HEK293T (cell line): ENCODE measurements at regions not wholly inside any gene's neighbourhood (a gene's known extent, or its start where the extent isn't known, plus 50 kb on each side); places are given as distances from the start of the nearest gene placed in this dataset.

Source experiments
- CTCF ChIA-PET: fragments of 350-600 bp; formaldehyde crosslinking; extraction: SDS; loops from one replicate; lab custom pipeline; 2021; ENCODE audit warnings: antibody characterized with exemption, inconsistent platforms; lab: Yijun Ruan, JAX
- POLR2A ChIA-PET: fragments of 350-600 bp; formaldehyde crosslinking; extraction: SDS; loops from one replicate; lab custom pipeline; 2020; ENCODE audit warnings: antibody characterized with exemption, inconsistent platforms; lab: Yijun Ruan, JAX
- DNase-seq: peaks from one replicate; pipeline ENCODE4 v3.0.0; 2012; ENCODE audit warnings: mixed read lengths; ENCODE audit errors: extremely low spot score
- ARNT ChIP-seq: fragments of 450-650 bp; IDR thresholded peaks from 2 replicates; pipeline ENCODE4 v1.6.1; 2017; ENCODE audit warnings: mild to moderate bottlenecking
- BHLHE40 ChIP-seq: fragments of 450-650 bp; IDR thresholded peaks from 2 replicates; pipeline ENCODE4 v1.6.1; 2016; ENCODE audit warnings: mild to moderate bottlenecking, moderate library complexity, borderline replicate concordance
- CTBP1 ChIP-seq: fragments of 450-650 bp; IDR thresholded peaks from 2 replicates; pipeline ENCODE4 v1.6.1; 2016; ENCODE audit warnings: borderline replicate concordance
- ELF4 ChIP-seq: fragments of 450-650 bp; IDR thresholded peaks from 2 replicates; pipeline ENCODE4 v1.6.1; 2017; ENCODE audit warnings: antibody characterized with exemption
- FOXA1 ChIP-seq: fragments of 450-650 bp; IDR thresholded peaks from 2 replicates; pipeline ENCODE4 v1.6.1; 2016; ENCODE audit warnings: mild to moderate bottlenecking
- FOXK2 ChIP-seq: fragments of 450-650 bp; IDR thresholded peaks from 2 replicates; pipeline ENCODE4 v1.6.1; 2016; ENCODE audit warnings: mild to moderate bottlenecking
- FOXM1 ChIP-seq: fragments of 450-650 bp; IDR thresholded peaks from 2 replicates; pipeline ENCODE4 v1.6.1; 2017; ENCODE audit warnings: mild to moderate bottlenecking, borderline replicate concordance
- HDGF ChIP-seq: fragments of 450-650 bp; IDR thresholded peaks from 2 replicates; pipeline ENCODE4 v1.6.1; 2017; ENCODE audit warnings: antibody characterized with exemption, borderline replicate concordance
- L3MBTL2 ChIP-seq: fragments of 450-650 bp; conservative IDR thresholded peaks from 2 replicates; pipeline ENCODE4 v1.6.1; 2016; ENCODE audit warnings: mild to moderate bottlenecking
- LEF1 ChIP-seq: fragments of 450-650 bp; IDR thresholded peaks from 2 replicates; pipeline ENCODE4 v1.6.1; 2017; ENCODE audit warnings: mild to moderate bottlenecking, borderline replicate concordance
- NFRKB ChIP-seq: fragments of 450-650 bp; IDR thresholded peaks from 2 replicates; pipeline ENCODE4 v1.6.1; 2016; ENCODE audit warnings: mild to moderate bottlenecking, moderate library complexity
- SP1 ChIP-seq: fragments of 450-650 bp; IDR thresholded peaks from 2 replicates; pipeline ENCODE4 v1.6.1; 2017
- SUZ12 ChIP-seq: fragments of 450-650 bp; IDR thresholded peaks from 2 replicates; pipeline ENCODE4 v1.6.1; 2016; ENCODE audit warnings: mild to moderate bottlenecking
- TARDBP ChIP-seq: fragments of 450-650 bp; IDR thresholded peaks from 2 replicates; pipeline ENCODE4 v1.6.1; 2016
- ZNF384 ChIP-seq: fragments of 450-650 bp; IDR thresholded peaks from 2 replicates; pipeline ENCODE4 v1.6.1; 2016
- TF ChIP-seq, protein P1 (sequence below): fragments of 450-650 bp; IDR thresholded peaks from 2 replicates; pipeline ENCODE4 v1.6.1; 2016

DNA sequence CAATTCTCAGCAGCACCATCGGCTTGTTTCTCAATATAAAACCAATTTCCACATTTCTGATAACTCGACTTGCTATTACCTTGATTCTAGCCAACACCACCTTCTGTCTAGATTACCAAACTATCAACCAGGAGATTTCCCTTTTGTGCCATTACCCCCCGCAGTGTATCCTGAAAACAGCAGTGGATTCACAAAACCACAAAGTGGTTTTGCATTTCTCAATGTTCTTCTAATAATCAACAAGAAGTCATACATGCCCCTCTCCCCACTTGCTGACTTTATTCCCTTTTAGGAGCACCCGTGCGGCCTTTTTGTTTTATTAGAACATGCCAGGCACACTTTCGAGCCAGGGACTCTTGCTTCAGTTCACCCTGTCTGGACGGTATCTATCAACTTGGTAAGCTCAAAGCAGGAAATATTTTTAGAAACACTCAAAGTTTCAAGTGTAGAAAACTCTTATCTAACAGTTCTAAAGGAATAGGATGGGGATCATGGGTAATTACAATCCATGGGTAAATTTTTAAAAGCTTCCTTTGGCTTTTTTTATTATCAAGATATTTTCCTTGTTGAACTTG is 967.4 kb downstream of the EFNB2 start:
- DNase-seq = no peak
- ChIA-PET POLR2A (no interaction called here), CTCF (no interaction called here)
- TF ChIP-seq L3MBTL2 = no peak
- TF ChIP-seq ARNT = no peak
- no peak for TF ChIP-seq SUZ12
- TF ChIP-seq FOXM1 = no peak
- TF ChIP-seq ZNF384 = no peak
- TF ChIP-seq, protein P1, sequence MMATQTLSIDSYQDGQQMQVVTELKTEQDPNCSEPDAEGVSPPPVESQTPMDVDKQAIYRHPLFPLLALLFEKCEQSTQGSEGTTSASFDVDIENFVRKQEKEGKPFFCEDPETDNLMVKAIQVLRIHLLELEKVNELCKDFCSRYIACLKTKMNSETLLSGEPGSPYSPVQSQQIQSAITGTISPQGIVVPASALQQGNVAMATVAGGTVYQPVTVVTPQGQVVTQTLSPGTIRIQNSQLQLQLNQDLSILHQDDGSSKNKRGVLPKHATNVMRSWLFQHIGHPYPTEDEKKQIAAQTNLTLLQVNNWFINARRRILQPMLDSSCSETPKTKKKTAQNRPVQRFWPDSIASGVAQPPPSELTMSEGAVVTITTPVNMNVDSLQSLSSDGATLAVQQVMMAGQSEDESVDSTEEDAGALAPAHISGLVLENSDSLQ = no peak
- TF ChIP-seq LEF1 = no peak
- TF ChIP-seq FOXA1 = no peak
- TF ChIP-seq TARDBP = no peak

DNA sequence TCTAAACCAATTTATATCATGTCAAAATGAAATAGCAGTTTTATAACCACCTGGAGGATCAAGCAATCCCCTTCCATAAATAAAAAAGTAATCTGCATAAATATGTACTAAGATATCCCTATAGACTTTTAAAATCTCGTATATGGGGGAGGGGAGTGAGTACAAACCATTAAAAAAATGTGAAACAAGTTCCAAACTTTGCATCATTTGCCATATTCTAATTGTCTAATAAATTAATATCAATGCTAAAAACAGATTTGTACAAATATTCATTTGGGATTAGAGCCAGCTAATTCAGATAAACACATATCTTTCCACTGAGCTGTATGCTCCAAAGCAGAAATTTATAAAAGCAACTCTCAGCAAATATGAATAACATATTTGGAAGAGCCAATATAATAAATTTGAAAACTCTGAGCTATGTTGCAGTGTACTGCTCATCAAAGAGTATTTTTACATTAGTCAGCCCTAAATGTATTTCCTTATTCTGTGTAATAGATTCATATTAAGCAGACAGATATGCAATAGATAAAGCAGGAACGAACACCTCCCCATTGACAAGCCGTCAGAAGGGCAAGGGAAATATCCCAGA is 970.2 kb downstream of the EFNB2 start:
- ChIA-PET CTCF (no interaction called here), POLR2A (no interaction called here)
- no peak for TF ChIP-seq ZNF384
- TF ChIP-seq FOXK2 = no peak
- no peak for TF ChIP-seq FOXA1
- no peak for TF ChIP-seq ELF4
- no peak for TF ChIP-seq HDGF
- TF ChIP-seq BHLHE40 = no peak
- no peak for TF ChIP-seq FOXM1
- no peak for TF ChIP-seq ARNT
- TF ChIP-seq TARDBP = no peak
- TF ChIP-seq LEF1 = no peak
- TF ChIP-seq SUZ12 = no peak
- TF ChIP-seq CTBP1 = no peak
- no peak for TF ChIP-seq L3MBTL2
- no peak for TF ChIP-seq SP1
- TF ChIP-seq NFRKB = no peak
- TF ChIP-seq, protein P1 = no peak
- DNase-seq = no peak

DNA sequence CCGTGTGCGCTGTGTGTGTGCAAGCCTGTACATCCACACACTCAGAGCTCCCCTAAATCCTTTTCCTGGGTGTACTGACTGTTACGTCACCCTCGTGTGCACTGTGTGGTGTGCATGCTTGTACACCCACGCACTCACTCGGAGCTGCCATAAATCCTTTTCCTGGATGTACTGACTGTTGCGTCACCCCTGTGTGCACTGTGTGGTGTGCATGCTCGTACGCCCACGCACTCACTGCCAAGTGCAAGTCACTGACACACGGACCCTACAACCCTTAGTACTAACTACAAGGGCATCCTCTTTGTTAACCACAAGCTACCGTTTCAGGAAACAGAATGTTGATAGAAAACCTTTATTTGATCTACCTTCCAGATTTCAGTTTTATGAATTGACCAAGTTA is 983.4 kb downstream of the EFNB2 start:
- ChIA-PET POLR2A (no interaction called here), CTCF (no interaction called here)
- DNase-seq = no peak
- no peak for TF ChIP-seq BHLHE40
- no peak for TF ChIP-seq FOXA1
- TF ChIP-seq LEF1 = no peak
- no peak for TF ChIP-seq SUZ12
- no peak for TF ChIP-seq ZNF384
- no peak for TF ChIP-seq NFRKB
- no peak for TF ChIP-seq HDGF
- TF ChIP-seq SP1 = no peak
- no peak for TF ChIP-seq FOXK2
- TF ChIP-seq ARNT = no peak
- TF ChIP-seq TARDBP = no peak

DNA sequence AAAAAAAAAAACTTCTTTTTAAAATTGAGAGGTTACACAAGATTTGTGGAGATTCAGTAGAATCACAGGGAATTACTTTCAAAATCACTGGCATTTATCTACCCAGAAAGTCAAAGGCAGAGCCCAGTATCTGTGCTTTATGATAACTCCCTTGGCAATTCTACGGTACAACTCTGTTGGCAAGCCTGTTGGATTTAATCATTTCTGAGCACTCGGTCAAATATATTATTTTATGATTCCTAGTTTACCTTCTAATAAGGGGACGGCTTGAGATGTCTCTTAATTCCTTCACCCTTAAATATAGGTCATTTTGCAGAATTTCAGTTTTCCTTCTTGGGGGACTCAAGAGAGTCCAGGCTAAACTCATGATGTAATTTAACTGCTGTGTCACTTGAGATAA is 987.6 kb downstream of the EFNB2 start:
- DNase-seq = no peak
- ChIA-PET CTCF (no interaction called here), POLR2A (no interaction called here)
- TF ChIP-seq HDGF (no peak), L3MBTL2 (no peak), NFRKB (no peak), LEF1 (no peak), ELF4 (no peak), FOXM1 (no peak), ZNF384 (no peak), ARNT (no peak), CTBP1 (no peak), FOXA1 (no peak), BHLHE40 (no peak), SP1 (no peak), SUZ12 (no peak), TARDBP (no peak), FOXK2 (no peak)
- TF ChIP-seq, protein P1 = no peak

DNA sequence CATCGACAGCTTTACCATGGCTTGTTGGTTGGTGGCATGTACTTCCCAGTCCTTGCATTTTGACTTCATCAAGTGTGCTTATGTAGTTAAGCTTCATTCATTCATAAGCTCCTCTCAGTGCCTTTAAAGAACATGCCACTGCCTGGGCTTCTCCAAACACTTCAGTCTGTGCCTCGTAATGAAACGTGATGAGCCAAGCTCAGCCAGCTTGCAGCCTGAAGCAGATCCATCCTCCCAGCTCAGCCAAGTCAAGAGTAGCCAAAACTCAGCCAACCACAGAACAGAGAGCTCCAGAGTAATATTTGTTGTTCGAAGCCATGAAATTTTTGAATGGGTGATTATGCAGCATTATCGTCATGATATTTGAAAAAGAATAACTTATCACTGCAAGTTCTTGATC is 989.7 kb downstream of the EFNB2 start:
- no peak for DNase-seq
- TF ChIP-seq ELF4 (no peak), SP1 (no peak), BHLHE40 (no peak), SUZ12 (no peak), TARDBP (no peak), L3MBTL2 (no peak), ZNF384 (no peak), ARNT (no peak), NFRKB (no peak), CTBP1 (no peak), HDGF (no peak), FOXA1 (no peak), FOXM1 (no peak), FOXK2 (no peak), LEF1 (no peak)
- TF ChIP-seq, protein P1 = no peak

More for the DNA sequence above, 989.7 kb downstream of the EFNB2 start:
- POLR2A ChIA-PET = interaction anchor here (0.7 kb wide), 1 partner anchor 284 kb away, joined by 3 read pairs; no protein-coding TSS in a partner anchor
- CTCF ChIA-PET = no interaction called here
